ENCODE measurements at regions not wholly inside any gene's neighbourhood (a gene's known extent, or its start where the extent isn't known, plus 50 kb on each side); places are given as distances from the start of the nearest gene placed in this dataset.

DNA sequence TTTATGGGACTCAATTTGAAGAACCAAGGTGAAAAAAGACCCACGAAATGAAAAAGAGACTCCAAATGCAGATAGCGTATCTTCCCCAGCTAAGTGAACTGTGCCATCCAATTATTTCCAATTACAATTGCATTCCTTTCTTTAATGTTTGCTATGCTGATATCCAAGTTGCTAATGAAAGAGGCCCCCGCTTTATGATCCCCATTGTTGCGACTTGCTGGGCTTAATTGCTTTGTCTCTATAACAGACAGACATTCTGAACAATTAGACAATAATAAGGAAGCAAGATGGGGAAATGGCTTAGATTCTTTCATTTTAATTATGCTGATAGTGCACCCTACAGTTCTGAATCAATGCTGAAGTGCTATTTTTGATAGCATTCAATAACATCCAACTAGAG, 354.3 kb downstream of the KIF4B start (continued):
- TF ChIP-seq, protein P1, sequence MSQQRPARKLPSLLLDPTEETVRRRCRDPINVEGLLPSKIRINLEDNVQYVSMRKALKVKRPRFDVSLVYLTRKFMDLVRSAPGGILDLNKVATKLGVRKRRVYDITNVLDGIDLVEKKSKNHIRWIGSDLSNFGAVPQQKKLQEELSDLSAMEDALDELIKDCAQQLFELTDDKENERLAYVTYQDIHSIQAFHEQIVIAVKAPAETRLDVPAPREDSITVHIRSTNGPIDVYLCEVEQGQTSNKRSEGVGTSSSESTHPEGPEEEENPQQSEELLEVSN (IDR thresholded peaks at IDR 0.05), result no peak
- TF ChIP-seq EGR1 (IDR thresholded peaks at IDR 0.05; ENCODE audit: borderline replicate concordance, low read depth, low read length), result no peak
- no peak for TF ChIP-seq BACH1 (IDR thresholded peaks at IDR 0.05; ENCODE audit: low read length)

Data from H1 (cell line).